Small intestine (tissue), 7 donors: ENCODE measurements at regions not wholly inside any gene's neighbourhood (a gene's known extent, or its start where the extent isn't known, plus 50 kb on each side); places are given as distances from the start of the nearest gene placed in this dataset.
"Not testable (repeated sequence)": the region's sequence is repeated elsewhere in the genome, so short reads cannot be mapped to it uniquely, and the experiment has no call there.

Source experiments
- DNase-seq, 2 donors: peaks; one replicate each; pipeline versions ENCODE4 v3.0.0 to v3.0.0-alpha.2; 2013
- FAIRE-seq: peaks from 2 replicates; lab custom pipeline; 2012; peaks lifted over from hg19 to GRCh38; lab: Jason Lieb, UNC
- H3K27ac ChIP-seq, 3 donors: one replicate each; pipeline ENCODE4 v1.5.1; 2013; ENCODE audit warnings: low read length in 2 of 3, mild to moderate bottlenecking in 2 of 3, control low read depth in 1 of 3, inconsistent platforms in 1 of 3, low read depth in 1 of 3, moderate library complexity in 1 of 3
- H3K27me3 ChIP-seq, 3 donors: one replicate each; pipeline ENCODE4 v1.6.1; 2013; ENCODE audit warnings: low read length in 3 of 3, inconsistent platforms in 1 of 3; ENCODE audit not compliant: control insufficient read depth in 3 of 3, insufficient read depth in 3 of 3
- H3K36me3 ChIP-seq, 3 donors: one replicate each; pipeline ENCODE4 v1.6.1; 2013; ENCODE audit warnings: low read length in 3 of 3, inconsistent platforms in 1 of 3, low read depth in 1 of 3, mild to moderate bottlenecking in 1 of 3, moderate library complexity in 1 of 3; ENCODE audit not compliant: control insufficient read depth in 3 of 3, insufficient read depth in 2 of 3
- H3K4me1 ChIP-seq, 3 donors: one replicate each; pipeline ENCODE4 v1.6.1; 2013; ENCODE audit warnings: low read length in 2 of 3, inconsistent platforms in 1 of 3, low read depth in 1 of 3, mild to moderate bottlenecking in 1 of 3, moderate library complexity in 1 of 3; ENCODE audit not compliant: control insufficient read depth in 3 of 3, insufficient read depth in 2 of 3
- H3K4me3 ChIP-seq, 3 donors: one replicate each; pipeline ENCODE4 v1.5.1; 2013; ENCODE audit warnings: low read length in 3 of 3, control low read depth in 1 of 3, inconsistent platforms in 1 of 3, low read depth in 1 of 3, mild to moderate bottlenecking in 1 of 3, moderate library complexity in 1 of 3
- H3K9me3 ChIP-seq, 2 donors: one replicate each; pipeline ENCODE4 v1.6.1; 2013; ENCODE audit warnings: low read depth in 1 of 2, low read length in 1 of 2; ENCODE audit not compliant: control insufficient read depth in 2 of 2, insufficient read depth in 1 of 2
- WGBS, 3 donors: extraction: QIAGEN DNeasy Blood & Tissue Kit; methylation state at CpG; one replicate each; pipeline ENCODE4 v1.1.7; 2013; 5-methylcytosine and 5-hydroxymethylcytosine counted together
- donor health status: healthy with polysubstance abuse.
- donor health status: control.
- donor health status: control.
- donor health status: Bipolar disorder and iron deficiency.
- donor health status: healthy.

GRCh38 chr19:40940771-40941170 is 50.3 kb upstream of the CYP2B6 start:
- not testable (repeated sequence) for DNase-seq, H3K27ac ChIP-seq, H3K4me1 ChIP-seq, H3K4me3 ChIP-seq, H3K27me3 ChIP-seq, FAIRE-seq, H3K9me3 ChIP-seq
- peaks cover 0 to 33% (median 0%) of the 10 kb centered on the region in 3 donors for H3K36me3 ChIP-seq
- WGBS, 3 donors, result 58 to 61% (median 60%) methylated on average over 3 of the region's 3 CpGs

- 76 to 90% (median 84%) methylated on average over 2 of the region's 2 CpGs for WGBS, 3 donors
- H3K27me3 ChIP-seq, H3K27ac ChIP-seq, H3K4me1 ChIP-seq, DNase-seq, H3K9me3 ChIP-seq, FAIRE-seq, H3K4me3 ChIP-seq: not testable (repeated sequence)
- H3K36me3 ChIP-seq, result peaks cover 0 to 26% (median 0%) of the 10 kb centered on the region in 3 donors
Observed at GRCh38 chr19:40938007-40938406, 53.1 kb upstream of the CYP2B6 start.

DNA sequence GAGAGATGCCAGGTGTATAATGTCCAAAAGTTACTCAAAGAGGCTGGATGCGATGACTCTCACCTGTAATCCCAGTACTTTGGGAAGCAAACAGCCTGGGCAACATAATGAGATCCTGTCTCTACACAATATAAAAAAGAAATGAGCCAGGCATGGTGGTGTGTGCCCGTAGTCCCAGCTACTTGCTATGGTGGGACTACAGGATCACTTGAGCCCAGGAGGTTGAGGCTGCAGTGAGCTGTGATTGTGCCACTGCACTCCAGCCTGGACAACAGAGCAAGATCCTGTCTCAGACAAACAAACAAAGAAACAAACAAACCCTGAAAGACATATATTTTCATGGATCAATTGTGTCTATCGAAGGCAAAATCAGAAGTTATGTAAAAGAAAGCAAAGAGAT is 54.3 kb upstream of the CYP2B6 start:
- no peaks in the 10 kb centered on the region for H3K9me3 ChIP-seq
- no peak for FAIRE-seq
- no peaks in the 10 kb centered on the region for H3K27me3 ChIP-seq
- peaks cover 0 to 26% (median 0%) of the 10 kb centered on the region in 3 donors for H3K36me3 ChIP-seq
- no peak overlapping the region for H3K27ac ChIP-seq
- peaks cover 0 to 4% (median 0%) of the 10 kb centered on the region in 3 donors for H3K4me1 ChIP-seq
- DNase-seq, result no peak
- no peak overlapping the region for H3K4me3 ChIP-seq
- WGBS, 3 donors, result 90 to 95% (median 93%) methylated on average over 3 of the region's 3 CpGs

GRCh38 chr19:40933025-40933424 is 51.0 kb upstream of the CYP2A7 start:
- no peaks in the 10 kb centered on the region for H3K27me3 ChIP-seq
- H3K4me1 ChIP-seq, result peaks cover 0 to 20% (median 2%) of the 10 kb centered on the region in 3 donors
- no peak overlapping the region for H3K27ac ChIP-seq
- DNase-seq, result no peak
- H3K4me3 ChIP-seq, result no peak overlapping the region
- 55 to 83% (median 78%) methylated on average over 5 of the region's 5 CpGs for WGBS, 3 donors
- no peak for FAIRE-seq
- H3K9me3 ChIP-seq, result no peaks in the 10 kb centered on the region
- peaks cover 0 to 16% (median 0%) of the 10 kb centered on the region in 3 donors for H3K36me3 ChIP-seq

DNA sequence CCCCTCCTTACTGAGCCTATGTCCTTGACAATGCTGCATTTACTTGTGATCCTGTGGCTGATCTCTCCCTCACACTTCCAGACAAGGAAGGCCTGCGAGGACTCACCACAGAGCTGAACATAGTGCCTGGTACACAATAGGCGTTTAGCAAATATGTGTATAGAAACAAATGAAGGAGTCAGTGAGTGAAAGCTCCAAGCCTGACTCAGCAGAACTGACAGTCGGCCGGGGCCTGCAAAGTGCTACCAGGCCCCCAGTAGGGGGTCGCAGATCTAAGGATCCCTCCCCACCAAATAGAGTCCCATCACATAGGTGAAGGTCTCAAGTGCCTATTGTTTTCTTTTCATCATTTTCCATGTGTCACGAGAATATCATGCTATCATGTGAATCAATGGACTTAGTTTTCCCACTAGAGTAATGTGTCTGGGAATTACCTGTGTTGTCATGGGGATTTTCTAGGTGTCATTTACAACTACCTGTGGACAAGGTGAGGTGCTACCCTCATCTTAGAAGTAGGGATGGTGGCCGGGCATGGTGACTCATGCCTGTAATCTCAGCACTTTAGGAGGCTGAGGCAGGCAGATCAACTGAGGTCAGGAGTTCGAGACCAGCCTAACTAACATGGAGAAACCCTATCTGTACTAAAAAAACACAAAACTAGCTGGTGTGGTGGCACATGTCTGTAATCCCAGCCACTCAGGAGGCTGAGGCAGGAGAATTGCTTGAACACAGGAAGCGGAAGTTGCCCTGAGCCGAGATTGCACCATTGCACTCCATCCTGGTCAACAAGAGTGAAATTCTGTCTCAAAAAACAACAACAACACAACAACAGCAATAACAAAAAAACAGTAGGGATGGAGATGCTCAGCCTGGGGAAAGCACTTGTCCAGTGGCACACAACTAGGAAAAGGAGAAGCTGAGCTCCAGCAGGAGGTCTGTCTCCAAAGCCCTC is 50.3 kb upstream of the CYP2A7 start:
- Histone ChIP-seq H3K36me3 (peaks cover 0 to 11% (median 0%) of the 10 kb centered on the region in 3 donors), H3K27me3 (no peaks in the 10 kb centered on the region), H3K4me1 (peaks cover 0 to 23% (median 2%) of the 10 kb centered on the region in 3 donors), H3K9me3 (no peaks in the 10 kb centered on the region), H3K4me3 (no peak overlapping the region), H3K27ac (peak overlapping the region in 1 of 3 donors; percentile 57)
- WGBS, 3 donors, result 73 to 86% (median 74%) methylated on average over 10 of the region's 10 CpGs
- DNase-seq (peak in 1 of 2 donors; percentile 71), FAIRE-seq (no peak)
